IgD-negative memory B cell (primary cell): ENCODE measurements at regions not wholly inside any gene's neighbourhood (a gene's known extent, or its start where the extent isn't known, plus 50 kb on each side); places are given as distances from the start of the nearest gene placed in this dataset.

Experiments used
- H3K27ac Mint-ChIP-seq, 3 donors: one replicate each; pipeline ENCODE4 v1.8.0; 2020 to 2022; ENCODE audit warnings: mild to moderate bottlenecking in 3 of 3, mixed read lengths in 3 of 3, moderate library complexity in 1 of 3
- H3K27me3 Mint-ChIP-seq: one replicate; pipeline ENCODE4 v1.8.0; 2021; ENCODE audit warnings: mixed read lengths
- H3K36me3 Mint-ChIP-seq: one replicate; pipeline ENCODE4 v1.8.0; 2020; ENCODE audit warnings: mild to moderate bottlenecking, mixed read lengths
- H3K4me1 Mint-ChIP-seq, 3 donors: one replicate each; pipeline ENCODE4 v1.8.0; 2020 to 2022; ENCODE audit warnings: mixed read lengths in 3 of 3, mild to moderate bottlenecking in 1 of 3
- H3K4me3 Mint-ChIP-seq, 4 donors: one replicate each; pipeline ENCODE4 v1.8.0; 2020 to 2022; ENCODE audit warnings: mild to moderate bottlenecking in 4 of 4, mixed read lengths in 4 of 4, moderate library complexity in 3 of 4
- H3K9me3 Mint-ChIP-seq, 3 donors: one replicate each; pipeline ENCODE4 v1.8.0; 2020 to 2021; ENCODE audit warnings: mixed read lengths in 3 of 3, mild to moderate bottlenecking in 1 of 3

DNA sequence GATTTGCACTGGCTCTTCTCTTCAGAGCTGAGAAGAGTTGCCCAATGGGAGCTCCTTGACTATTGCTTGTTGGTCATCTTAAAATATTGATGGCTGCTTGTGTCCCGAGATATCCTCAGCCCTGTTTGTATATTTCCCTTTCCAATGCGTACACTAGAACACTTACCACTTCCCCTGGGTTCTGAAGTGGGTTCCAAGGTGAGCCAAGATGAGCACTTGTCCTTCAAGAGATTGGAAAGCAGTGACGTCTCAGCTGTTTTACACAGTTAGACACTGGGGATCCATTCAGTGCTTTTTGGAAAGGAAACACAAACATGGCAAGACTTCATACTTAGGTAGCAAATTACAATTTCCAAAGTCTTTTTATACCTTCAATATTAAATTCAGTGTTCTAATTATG, 716.4 kb upstream of the CITED2 start:
- Mint-ChIP-seq H3K4me3 (no peak overlapping the region), H3K27ac (no peak overlapping the region), H3K27me3 (no peaks in the 10 kb centered on the region), H3K36me3 (no peaks in the 10 kb centered on the region), H3K9me3 (no peaks in the 10 kb centered on the region), H3K4me1 (no peaks in the 10 kb centered on the region)

DNA sequence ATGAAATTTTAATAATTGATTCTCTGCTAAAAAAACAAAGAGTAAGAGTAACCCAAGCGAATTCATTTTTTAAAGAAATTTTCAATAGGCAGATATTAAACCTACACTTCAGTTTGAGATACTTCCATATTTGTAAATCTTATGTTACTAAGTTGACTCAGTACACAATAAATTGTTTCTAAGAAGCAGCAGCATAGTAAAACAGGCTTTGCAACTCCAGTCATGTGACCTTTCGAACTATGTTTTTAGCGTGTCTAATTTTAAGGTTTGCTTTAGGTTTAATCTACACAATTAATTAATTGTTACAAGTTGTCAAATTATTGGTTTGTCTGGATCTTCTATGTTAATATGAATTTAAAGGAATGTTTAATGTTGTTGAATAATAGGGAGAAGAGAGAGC, 708.9 kb upstream of the CITED2 start:
- H3K9me3 Mint-ChIP-seq = no peaks in the 10 kb centered on the region
- no peaks in the 10 kb centered on the region for H3K36me3 Mint-ChIP-seq
- no peaks in the 10 kb centered on the region for H3K27me3 Mint-ChIP-seq
- H3K4me1 Mint-ChIP-seq = no peaks in the 10 kb centered on the region
- no peak overlapping the region for H3K4me3 Mint-ChIP-seq
- H3K27ac Mint-ChIP-seq = no peak overlapping the region

DNA sequence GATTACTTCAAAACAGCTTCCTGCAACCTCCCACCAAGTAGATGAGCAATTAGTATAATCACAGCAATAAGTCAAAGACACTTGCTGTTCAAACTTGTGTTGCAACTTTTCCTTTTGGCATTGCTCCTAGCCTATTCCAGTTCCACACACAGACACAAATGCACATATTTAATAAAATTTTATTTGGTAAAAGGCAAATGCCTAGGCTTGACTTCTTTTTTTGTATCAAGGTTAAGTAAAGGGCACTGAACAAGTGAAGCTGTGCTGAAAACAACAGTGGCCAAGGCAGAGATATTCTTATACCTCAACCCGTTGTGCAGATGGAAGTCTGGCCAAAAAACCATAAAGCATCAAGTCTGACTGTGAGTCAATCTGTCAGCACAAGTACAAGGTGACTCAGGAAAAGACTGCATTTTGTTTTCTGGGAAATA, 708.4 kb upstream of the CITED2 start:
- H3K36me3 Mint-ChIP-seq = no peaks in the 10 kb centered on the region
- H3K4me3 Mint-ChIP-seq = no peak overlapping the region
- H3K4me1 Mint-ChIP-seq = no peaks in the 10 kb centered on the region
- H3K9me3 Mint-ChIP-seq = no peaks in the 10 kb centered on the region
- no peaks in the 10 kb centered on the region for H3K27me3 Mint-ChIP-seq
- H3K27ac Mint-ChIP-seq = no peak overlapping the region

DNA sequence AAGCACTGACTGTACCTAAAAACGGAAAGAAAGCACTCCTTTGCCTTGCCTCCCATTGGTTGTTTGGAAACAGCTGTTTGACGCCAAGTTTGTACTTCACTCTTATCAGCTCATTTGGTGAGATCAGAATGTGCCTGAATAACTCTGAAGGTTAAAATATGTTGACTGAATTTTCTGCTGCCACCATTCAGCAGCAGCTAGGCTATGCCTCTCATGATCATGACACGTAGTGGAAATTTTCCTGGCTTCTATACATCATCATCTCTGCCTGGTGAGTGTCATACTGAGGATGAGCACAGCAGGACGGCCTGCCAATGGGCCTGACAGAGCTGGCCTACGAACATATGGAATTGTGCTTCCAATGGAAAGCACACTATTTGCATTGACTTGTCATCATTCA, 704.9 kb upstream of the CITED2 start:
- no peak overlapping the region for H3K27ac Mint-ChIP-seq
- no peak overlapping the region for H3K4me3 Mint-ChIP-seq
- H3K4me1 Mint-ChIP-seq = no peaks in the 10 kb centered on the region
- H3K9me3 Mint-ChIP-seq = peaks cover 0 to 1% (median 0%) of the 10 kb centered on the region in 3 donors
- H3K36me3 Mint-ChIP-seq = no peaks in the 10 kb centered on the region
- peaks cover 2% of the 10 kb centered on the region for H3K27me3 Mint-ChIP-seq

DNA sequence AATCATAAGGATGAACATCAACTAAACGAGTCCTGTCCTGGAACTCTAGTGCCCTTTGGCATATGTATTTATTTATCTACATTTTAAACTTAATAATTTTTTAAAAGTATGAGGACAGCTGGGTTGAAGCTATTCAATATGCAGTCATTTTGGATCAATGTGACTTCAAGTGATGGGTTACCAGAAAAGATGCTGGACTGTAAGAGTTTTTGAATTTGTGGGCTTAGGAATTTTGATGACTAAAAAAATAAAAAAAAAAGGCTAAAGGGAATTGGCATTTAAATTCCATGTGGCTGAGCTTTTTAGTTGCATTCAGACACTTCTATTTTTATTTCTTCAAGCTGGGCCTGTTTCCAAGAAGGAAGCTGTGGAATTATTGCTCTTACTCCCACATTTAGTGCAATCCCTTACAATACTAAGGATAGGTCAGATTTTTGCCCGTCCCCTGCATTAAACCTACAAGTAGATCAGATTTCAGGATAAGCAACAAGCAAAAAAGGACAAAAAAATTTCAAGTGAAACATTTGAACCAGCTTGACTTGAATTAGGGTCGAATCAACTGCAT, 704.2 kb upstream of the CITED2 start:
- Mint-ChIP-seq H3K27me3 (peaks cover 2% of the 10 kb centered on the region), H3K4me3 (no peak overlapping the region), H3K4me1 (no peaks in the 10 kb centered on the region), H3K9me3 (peaks cover 0 to 1% (median 0%) of the 10 kb centered on the region in 3 donors), H3K36me3 (no peaks in the 10 kb centered on the region), H3K27ac (no peak overlapping the region)

DNA sequence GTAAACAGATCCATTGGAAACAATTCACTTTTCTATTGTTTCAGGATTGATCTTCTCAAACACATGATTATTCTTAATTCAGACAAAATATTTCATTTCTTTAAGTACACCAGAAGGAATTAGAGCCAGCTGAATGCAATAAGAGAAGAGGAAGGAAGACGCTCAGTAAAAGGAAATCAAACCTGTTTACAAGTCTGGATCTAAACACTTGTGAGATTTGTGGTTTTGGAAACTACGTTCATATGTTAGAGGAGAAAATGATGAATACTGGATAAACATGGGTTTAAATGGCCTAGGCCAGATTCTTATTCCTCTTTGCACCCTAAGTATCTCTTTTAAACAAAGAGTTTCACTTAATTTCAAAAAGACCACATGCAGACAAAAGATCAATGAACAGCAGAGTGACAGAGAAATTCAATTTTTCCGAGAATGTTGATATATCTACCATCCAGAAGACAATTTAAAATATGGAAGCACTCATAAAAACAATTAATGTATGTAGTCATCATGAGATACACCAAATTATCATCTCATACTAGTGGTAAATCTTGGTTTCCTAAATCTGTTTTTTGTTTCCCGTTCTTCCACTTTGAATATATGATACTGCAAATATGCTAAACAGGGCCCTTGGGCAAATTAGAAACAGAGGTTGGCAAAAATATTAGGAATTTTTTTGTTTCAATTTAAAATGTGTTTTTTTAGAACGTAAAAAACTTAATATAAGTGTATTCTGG, 703.5 kb upstream of the CITED2 start:
- Mint-ChIP-seq H3K27me3 (peaks cover 2% of the 10 kb centered on the region), H3K4me1 (no peaks in the 10 kb centered on the region), H3K36me3 (no peaks in the 10 kb centered on the region), H3K4me3 (no peak overlapping the region), H3K9me3 (peaks cover 0 to 1% (median 0%) of the 10 kb centered on the region in 3 donors), H3K27ac (no peak overlapping the region)

DNA sequence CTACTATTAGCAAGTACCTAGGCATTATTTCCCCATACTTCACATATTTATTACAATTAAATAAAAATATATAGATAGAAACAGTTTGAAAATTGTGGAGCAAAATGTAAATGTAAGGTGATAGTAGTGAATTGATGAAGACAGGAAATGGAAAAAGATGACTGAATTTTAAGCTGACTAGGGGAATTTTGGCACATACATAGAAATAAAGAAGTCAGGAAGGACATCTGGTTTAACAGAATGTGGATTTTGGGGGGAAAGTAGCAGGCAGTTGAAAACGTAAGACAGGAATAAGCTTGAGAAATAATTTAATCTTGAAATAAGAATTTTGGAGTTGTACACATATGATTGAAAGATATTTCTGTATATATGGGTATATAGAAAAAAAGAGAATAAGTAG, 701.7 kb upstream of the CITED2 start:
- peaks cover 2% of the 10 kb centered on the region for H3K27me3 Mint-ChIP-seq
- no peak overlapping the region for H3K27ac Mint-ChIP-seq
- H3K9me3 Mint-ChIP-seq = peaks cover 0 to 1% (median 0%) of the 10 kb centered on the region in 3 donors

DNA sequence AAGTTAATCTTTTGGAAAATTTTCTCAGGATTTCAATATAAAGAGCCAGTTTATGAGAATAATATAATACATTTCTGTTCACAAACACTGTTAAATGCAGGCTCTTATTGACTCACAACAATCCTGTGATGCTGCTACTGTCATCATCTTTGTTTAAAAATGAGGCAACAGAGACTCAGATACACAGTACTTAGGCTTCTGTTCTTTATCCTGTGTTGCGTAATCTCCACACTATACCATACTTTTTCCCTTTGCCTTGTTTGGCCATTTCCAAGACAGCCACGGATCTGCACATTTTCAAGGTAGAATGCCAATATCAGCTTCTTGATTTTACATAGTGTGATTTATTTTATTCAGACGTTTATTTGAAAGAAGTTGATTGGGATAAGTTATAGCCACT, 699.0 kb upstream of the CITED2 start:
- no peaks in the 10 kb centered on the region for H3K36me3 Mint-ChIP-seq
- H3K4me3 Mint-ChIP-seq = no peak overlapping the region
- H3K27ac Mint-ChIP-seq = no peak overlapping the region
- H3K9me3 Mint-ChIP-seq = peaks cover 0 to 1% (median 0%) of the 10 kb centered on the region in 3 donors
- H3K4me1 Mint-ChIP-seq = no peaks in the 10 kb centered on the region
- H3K27me3 Mint-ChIP-seq = peaks cover 2% of the 10 kb centered on the region

More for the DNA sequence above, 701.7 kb upstream of the CITED2 start:
- no peaks in the 10 kb centered on the region for H3K36me3 Mint-ChIP-seq
- H3K4me1 Mint-ChIP-seq = no peaks in the 10 kb centered on the region
- H3K4me3 Mint-ChIP-seq = no peak overlapping the region

DNA sequence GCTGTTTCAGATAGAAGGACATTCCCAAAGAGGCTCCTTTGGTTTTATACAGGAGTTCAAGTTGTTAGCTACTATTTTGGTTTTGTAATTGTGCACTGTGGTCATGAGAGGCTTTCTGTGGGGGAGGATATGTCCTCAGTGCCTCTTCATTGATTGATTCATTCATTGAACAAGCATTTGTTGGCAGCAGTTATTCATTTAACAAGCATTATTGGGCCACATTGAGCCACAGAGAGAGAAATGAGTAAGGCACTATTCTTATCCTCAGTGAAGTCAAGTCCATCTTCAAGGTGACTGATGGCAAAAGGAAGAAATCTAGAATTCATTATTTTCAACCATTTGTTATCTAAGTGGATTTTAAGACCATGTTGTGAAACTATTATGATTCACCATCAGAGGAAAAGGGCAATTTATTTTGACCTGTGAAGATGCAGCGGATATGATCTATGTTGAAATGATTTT, 697.2 kb upstream of the CITED2 start:
- Mint-ChIP-seq H3K4me3 (no peak overlapping the region), H3K36me3 (no peaks in the 10 kb centered on the region), H3K27me3 (peaks cover 2% of the 10 kb centered on the region), H3K4me1 (no peaks in the 10 kb centered on the region), H3K9me3 (peaks cover 0 to 1% (median 0%) of the 10 kb centered on the region in 3 donors), H3K27ac (no peak overlapping the region)

DNA sequence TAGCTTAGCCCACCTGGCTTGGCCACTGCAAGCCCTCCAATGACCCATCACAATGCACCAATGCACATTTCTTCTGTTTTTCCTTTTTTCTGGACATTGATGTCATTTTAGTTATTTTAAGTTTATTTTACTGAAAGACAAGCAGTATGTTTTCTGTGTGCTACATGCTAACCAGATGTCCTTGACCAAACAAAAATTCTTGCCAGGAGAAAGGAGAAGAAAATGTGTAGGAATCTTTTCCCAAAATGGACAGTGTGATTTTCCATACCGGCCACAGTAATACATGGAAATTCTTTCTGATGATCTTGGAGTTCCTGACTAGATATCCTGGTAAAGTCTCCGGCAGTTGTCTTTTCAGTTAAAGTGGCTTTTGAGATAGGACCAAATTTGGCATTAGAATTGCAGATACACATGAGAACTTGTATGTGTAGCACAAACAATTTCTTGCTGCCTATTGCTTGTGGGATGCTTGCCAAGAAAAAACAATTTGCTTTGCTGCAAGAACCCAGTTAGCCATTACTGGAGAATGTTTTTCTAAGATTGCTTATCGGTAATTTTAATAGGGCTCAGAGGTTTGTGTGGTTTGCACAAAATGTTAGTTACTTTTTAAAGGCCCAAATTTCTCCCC, 696.5 kb upstream of the CITED2 start:
- no peak overlapping the region for H3K27ac Mint-ChIP-seq
- H3K36me3 Mint-ChIP-seq = no peaks in the 10 kb centered on the region
- H3K4me3 Mint-ChIP-seq = no peak overlapping the region

DNA sequence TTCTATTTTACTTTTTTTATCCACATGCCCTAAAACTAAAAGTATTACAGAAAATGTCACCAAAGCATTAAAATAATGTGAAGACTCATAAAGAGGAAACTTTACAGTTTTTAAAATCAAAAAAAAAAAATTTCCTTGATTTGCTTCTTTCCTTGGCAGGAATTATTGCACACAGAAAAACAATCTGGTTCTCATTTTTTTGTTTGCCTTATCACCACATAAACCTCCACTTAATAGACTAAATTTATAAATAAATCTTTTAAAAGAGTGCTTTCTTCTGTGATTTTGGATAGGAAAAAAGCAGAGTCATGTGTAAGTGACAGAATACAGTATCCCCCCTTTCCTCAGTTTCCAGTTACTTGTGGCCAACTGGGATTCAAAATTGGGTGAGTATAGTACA, 695.1 kb upstream of the CITED2 start:
- Mint-ChIP-seq H3K4me1 (no peaks in the 10 kb centered on the region), H3K36me3 (no peaks in the 10 kb centered on the region), H3K9me3 (no peaks in the 10 kb centered on the region), H3K4me3 (no peak overlapping the region), H3K27ac (no peak overlapping the region), H3K27me3 (peaks cover 5% of the 10 kb centered on the region)

More for the DNA sequence above, 696.5 kb upstream of the CITED2 start:
- H3K4me1 Mint-ChIP-seq = no peaks in the 10 kb centered on the region
- H3K27me3 Mint-ChIP-seq = peaks cover 3% of the 10 kb centered on the region
- no peaks in the 10 kb centered on the region for H3K9me3 Mint-ChIP-seq

DNA sequence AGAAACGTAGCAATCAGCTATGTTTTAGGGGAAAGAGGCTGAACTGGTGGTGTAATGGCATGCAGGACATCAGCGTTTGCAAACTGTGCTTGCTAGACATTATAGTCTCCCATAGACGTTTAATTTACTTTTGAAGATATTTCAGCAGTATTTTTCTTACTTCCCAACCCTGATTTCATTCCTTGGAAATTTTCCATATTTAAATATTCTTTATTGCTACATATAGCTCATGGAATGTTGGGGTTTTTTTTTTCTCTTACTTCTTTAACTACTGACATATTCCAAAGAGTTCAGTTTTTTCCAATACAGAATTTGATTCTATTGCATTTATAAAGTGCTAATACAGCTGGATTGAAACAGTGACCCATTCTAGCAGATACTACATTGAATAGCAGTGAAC, 694.4 kb upstream of the CITED2 start:
- Mint-ChIP-seq H3K27me3 (peaks cover 5% of the 10 kb centered on the region), H3K4me1 (no peaks in the 10 kb centered on the region), H3K36me3 (no peaks in the 10 kb centered on the region), H3K27ac (no peak overlapping the region), H3K4me3 (no peak overlapping the region), H3K9me3 (no peaks in the 10 kb centered on the region)

DNA sequence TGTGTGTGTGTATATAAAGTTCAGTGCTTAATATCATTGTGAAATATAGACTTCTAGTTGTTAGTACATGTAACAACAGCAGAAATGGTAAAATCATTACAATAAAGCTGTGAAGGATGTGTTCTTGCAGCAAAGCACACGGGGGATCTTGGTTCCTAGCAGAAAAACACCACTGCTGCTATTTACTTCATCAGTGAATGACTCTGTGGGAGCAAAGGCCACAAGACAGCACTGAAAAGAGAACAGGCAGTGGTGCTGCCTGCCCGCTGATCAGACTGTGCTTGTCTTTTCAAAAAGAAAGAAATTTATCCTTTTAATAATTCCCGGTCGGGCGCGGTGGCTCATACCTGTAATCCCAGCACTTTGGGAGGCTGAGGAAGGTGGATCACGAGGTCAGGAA, 689.9 kb upstream of the CITED2 start:
- Mint-ChIP-seq H3K27ac (no peak overlapping the region), H3K27me3 (peaks cover 6% of the 10 kb centered on the region), H3K4me3 (no peak overlapping the region), H3K4me1 (no peaks in the 10 kb centered on the region), H3K36me3 (no peaks in the 10 kb centered on the region), H3K9me3 (no peaks in the 10 kb centered on the region)

DNA sequence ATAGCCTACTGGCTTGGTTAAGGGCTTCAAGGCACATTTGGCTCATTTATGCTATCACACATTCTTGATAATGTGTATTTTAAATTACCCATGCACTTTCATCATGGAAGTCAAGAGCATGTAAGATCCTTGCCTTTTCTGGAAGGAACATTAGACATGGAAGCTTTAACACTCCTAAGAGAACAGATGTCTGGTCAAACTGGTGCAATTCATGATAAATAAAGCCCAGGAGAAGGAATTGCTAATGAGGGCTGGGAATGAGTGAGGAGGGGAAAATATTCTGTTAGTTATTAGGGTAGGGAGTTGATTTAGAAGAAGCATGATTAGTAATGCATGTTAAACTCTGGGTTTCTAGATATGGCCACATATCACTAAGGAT, 688.6 kb upstream of the CITED2 start:
- no peaks in the 10 kb centered on the region for H3K36me3 Mint-ChIP-seq
- H3K4me1 Mint-ChIP-seq = no peaks in the 10 kb centered on the region
- no peak overlapping the region for H3K27ac Mint-ChIP-seq
- H3K9me3 Mint-ChIP-seq = peaks cover 0 to 3% (median 0%) of the 10 kb centered on the region in 3 donors
- no peak overlapping the region for H3K4me3 Mint-ChIP-seq
- peaks cover 6% of the 10 kb centered on the region for H3K27me3 Mint-ChIP-seq

DNA sequence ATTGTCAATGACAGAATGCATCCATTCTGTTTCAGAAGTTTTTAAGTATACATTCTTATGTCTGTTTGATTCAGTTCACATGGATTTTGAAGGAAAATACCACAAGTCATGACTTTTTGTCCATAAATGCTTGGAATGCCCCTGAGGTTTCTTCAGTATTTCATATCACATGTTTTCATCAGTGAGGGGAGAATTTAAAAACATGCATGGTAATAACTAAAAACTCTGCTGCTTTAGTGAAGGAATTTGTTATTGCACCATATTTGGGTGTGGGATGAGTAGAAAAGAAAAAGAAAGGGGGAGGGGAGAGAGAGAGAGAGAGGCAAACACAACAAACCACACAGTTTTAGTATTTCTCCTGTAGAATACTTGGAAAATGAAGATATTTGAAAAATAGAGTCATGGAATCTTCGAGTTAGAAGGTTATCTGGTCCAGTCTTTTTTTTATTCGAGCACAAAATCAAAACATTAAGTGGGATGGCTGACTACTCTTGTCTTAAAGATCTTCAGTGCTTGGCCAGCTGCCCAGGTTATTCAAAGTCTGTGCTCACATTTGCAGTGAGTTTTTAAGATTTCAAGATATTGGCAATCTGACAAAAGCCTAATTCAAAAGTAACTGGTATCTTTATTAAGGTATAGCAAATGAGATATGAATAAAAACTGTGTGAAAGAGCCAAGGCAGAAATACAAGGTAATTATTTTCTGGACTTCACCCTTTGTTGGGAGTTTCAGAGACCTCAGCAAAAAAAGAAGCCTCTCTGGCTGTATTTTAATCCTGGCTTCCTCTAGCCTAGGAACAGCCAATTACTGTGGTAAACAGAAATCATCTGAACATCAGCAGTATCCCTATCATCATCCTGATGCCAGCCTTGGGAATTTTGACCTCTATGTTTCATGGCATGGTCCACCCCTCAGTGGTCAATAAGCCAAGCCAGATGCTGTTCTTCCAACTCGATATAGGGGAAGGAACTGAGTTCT, 687.9 kb upstream of the CITED2 start:
- peaks cover 6% of the 10 kb centered on the region for H3K27me3 Mint-ChIP-seq
- no peak overlapping the region for H3K4me3 Mint-ChIP-seq
- H3K36me3 Mint-ChIP-seq = no peaks in the 10 kb centered on the region
- H3K4me1 Mint-ChIP-seq = no peaks in the 10 kb centered on the region
- H3K9me3 Mint-ChIP-seq = peaks cover 0 to 3% (median 0%) of the 10 kb centered on the region in 3 donors
- no peak overlapping the region for H3K27ac Mint-ChIP-seq
